GM18951 (cell line): ENCODE measurements at regions not wholly inside any gene's neighbourhood (a gene's known extent, or its start where the extent isn't known, plus 50 kb on each side); places are given as distances from the start of the nearest gene placed in this dataset.
"Not testable (repeated sequence)": the region's sequence is repeated elsewhere in the genome, so short reads cannot be mapped to it uniquely, and the experiment has no call there.

ENCODE experiments used
- POLR2A ChIP-seq: IDR thresholded peaks from 4 replicates; pipeline ENCODE4 v1.6.1; 2011; ENCODE audit warnings: mild to moderate bottlenecking; ENCODE audit not compliant: insufficient read length, insufficient read depth; ENCODE audit errors: extremely low read depth
- in situ Hi-C: fragments of 300-500 bp; cut with MboI; formaldehyde crosslinking; loops from one replicate; pipeline ENCODE4 v1.12.0; 2022; ENCODE audit warnings: low sequenced_read_pairs, mixed read lengths, inconsistent platforms; ENCODE audit not compliant: unreplicated experiment

DNA sequence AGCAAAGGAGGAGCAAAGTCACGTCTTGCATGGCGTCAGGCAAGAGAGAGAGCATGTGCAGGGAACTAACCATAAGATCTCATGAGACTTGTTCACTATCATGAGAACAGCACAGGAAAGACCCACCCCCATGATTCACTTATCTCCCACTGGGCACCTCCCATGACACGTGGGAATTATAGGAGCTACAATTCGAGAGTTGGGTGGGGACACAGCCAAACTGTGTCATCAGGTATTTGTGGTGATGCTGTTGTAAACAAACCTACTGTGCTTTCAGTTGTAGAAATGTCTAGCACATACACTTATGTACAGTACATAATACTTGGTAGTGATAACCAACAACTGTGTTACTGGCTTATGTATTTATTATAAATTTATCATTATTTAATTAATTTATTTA is 128.3 kb downstream of the UTRN start:
- no peak for TF ChIP-seq POLR2A
- in situ Hi-C loops = no loop called here

DNA sequence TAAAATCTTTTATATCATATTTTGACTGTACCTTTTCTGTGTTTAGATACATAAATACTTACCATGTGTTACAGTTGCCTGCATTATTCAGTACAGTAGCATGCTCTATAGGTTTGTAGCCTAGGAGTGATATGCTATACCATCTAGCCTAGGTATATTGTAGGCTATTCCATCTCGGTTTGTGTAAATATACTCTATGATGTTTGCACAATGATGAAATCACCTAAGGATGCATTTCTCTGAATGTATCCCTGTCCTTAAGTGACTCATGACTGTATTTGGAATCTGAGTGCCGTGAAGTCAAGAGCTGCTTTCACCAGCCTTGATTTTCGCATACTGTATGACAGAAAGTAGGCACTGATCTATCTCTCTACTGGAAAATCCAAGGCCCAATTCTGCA is 129.9 kb downstream of the UTRN start:
- in situ Hi-C loops = no loop called here

DNA sequence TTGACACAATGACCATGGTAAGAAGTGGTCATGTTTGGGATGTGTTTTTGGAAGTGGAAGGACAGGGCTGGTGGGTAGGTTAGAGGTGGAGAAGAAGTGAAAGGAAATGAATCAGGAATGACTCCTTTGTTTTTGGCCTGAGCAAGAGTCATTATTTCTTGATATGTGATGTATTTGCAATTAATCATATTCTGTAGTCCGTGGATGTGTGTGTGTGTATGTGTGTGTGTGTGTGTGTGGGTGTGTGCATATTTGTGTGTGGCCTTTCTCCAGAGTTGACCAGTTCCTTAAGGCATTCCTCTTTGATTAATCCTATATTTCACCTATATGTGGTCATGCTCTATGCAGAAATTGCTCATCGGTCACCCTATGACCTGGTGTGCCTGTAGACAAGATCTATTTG is 130.7 kb downstream of the UTRN start:
- no peak for TF ChIP-seq POLR2A
- in situ Hi-C loops = no loop called here

More for the DNA sequence above, 129.9 kb downstream of the UTRN start:
- TF ChIP-seq POLR2A = no peak

DNA sequence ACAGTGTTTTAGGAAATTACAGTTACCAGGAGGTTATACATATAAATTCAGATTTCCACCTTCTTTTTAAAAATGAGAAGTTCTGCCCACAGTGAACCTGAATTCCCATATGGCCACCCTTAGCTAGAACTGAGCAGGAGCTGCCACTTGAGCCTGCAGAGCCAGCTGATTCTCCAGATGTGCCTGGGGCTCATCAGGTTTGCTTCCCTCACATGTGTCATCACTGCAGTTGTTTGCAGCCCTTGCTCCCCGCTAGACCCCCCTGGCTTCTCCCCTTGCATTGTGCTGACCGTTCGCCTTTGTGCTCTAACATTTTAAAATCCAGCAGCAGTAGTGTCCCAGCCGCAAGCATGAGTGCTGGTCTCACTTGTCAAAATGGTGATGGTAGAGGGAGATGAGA is 131.1 kb downstream of the UTRN start:
- no peak for TF ChIP-seq POLR2A
- in situ Hi-C loops = no loop called here

DNA sequence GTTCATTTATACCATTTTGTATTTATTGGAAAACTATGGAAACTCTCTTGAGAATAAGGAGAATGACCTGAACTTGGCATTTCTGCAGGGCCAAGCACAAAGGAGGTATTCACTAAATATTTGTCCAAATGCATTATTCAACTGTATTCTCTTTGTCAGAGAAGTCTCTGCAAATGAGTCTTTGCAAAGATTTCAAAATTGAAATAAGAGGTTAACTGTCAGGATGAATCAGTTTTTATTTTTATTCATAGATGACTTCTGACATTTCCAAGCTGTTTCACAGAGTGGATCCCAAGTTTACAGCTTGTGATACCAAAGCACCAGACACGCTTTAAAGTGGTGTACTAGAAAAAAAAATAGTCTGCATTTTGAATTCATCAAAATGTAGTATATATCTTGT is 131.6 kb downstream of the UTRN start:
- in situ Hi-C loops = no loop called here
- no peak for TF ChIP-seq POLR2A

DNA sequence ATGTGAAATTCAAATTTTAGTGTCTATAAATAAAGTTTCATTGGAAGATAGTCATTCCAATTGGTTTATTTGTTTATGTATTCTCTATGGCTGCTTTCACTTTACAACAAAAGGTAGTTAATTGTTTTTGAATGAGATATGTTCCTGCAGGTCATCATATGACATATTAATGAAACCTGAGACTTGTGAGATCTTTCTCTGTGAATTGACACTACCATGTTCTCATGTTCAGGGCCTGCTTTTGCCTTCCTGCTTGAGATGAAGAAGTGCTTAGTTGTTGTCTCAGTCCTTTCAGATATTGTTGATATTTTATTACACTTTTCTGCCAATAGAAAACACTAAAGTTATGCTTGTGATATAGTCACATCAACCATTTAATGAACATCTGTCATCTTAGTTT is 132.5 kb downstream of the UTRN start:
- in situ Hi-C loops = no loop called here

DNA sequence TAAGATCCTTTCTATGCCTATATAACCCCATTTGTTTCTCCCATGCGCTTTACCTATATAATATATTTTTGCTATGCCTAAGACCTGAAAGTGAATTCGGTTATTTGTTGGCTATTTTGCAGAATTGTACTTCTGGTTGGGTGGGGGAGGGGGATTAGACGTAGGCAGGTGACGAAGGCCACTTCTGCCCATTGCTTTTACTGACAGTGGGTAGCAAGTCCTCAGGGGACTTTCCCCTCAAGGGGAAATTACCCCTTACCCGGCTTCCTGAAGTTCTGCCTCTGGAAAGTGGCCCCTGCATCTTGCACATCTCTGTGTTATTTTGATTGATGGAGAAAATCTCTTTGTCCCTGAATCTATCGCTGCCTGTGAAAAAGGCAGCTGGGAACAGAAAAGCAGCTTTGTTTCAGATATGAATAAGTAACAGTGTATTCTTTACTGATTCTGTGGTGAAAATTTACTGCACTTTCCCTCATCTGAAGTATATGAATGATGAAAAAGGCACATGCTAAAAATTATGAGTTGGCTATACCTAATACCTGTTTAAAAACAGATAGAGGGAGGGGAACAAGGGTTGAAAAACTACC is 133.9 kb downstream of the UTRN start:
- no peak for TF ChIP-seq POLR2A
- in situ Hi-C loops = no loop called here

More for the DNA sequence above, 132.5 kb downstream of the UTRN start:
- no peak for TF ChIP-seq POLR2A

DNA sequence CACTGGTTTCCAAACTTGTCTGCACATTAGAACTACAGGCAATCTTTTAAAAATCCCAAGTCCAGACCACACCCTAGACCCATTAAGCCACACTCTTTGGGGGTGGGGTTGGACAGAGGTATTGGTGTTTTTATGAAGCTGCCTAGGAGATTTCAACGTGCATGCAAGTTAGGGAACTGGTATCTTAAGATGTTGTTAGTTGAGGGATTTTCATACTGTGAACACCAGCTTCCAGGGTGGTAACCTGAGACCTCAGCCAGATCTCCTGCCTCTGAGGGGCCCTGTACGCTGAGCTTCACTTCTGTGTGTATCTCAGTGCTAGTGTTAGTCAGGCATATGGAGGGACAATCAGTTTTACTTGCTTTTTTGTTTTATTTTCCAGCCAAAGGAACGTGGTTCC is 138.0 kb downstream of the UTRN start:
- no peak for TF ChIP-seq POLR2A
- in situ Hi-C loops = no loop called here

DNA sequence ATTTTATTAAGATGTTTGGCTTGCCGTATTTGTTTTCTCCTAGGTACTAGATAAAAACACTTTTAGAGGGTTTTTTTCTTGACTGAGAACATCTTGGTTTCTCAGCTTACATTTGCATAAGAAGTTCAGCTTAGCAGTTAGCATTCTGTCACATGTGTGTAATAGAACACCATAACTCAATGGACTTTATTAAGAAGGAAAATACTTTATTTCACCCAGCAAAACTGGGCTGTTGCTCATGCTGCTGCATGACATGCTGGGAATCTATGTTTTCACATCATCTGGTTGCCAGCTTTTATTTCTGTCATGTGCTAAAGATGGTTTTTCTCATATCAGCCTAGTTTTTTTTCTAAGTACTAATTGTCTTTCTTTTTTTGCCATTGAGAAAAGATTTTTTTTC is 144.6 kb downstream of the UTRN start:
- TF ChIP-seq POLR2A = no peak
- in situ Hi-C loops = no loop called here

DNA sequence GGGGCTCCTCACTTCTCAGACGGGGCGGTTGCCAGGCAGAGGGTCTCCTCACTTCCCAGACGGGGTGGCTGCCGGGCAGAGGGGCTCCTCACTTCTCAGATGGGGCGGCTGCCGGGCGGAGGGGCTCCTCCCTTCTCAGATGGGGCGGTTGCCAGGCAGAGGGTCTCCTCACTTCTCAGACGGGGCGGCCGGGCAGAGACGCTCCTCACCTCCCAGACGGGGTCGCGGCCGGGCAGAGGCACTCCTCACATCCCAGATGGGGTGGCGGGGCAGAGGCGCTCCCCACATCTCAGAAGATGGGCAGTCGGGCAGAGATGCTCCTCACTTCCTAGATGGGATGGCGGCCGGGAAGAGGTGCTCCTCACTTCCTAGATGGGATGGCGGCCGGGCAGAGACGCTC is 148.3 kb downstream of the UTRN start:
- in situ Hi-C loops = not testable (repeated sequence)

DNA sequence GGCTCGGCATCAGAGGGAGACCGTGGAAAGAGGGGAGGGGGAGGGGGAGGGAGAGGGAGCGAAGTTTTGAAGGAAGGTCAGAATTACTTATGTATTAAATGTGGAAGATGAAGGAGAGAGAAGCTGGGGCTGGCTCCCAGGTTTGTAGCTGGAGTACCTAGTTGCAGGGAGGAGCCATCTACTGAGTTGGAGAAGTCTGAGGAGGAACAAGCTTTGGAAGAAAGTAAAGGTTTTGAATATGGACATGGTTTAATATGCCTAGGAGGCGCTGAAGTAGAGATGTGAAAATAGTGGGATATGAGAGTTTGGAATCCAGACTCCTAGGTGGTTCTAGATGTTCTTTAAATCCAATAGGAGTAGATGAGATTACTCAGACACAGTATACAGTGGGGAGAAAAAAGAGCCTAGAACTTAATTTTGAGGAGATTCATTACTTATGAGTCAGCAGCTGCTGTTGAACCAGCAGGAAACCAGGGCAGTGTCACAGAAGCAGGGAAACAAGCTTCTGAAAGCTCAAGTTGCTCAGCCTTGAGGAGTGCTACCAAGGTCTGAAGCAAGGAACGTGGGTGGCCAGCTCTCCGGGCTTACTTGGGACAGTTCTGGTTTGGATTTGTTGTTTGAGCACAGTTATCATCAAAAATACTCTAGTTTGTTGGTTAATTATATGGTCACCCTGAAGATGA is 149.3 kb downstream of the UTRN start:
- TF ChIP-seq POLR2A = no peak
- in situ Hi-C loops = no loop called here

DNA sequence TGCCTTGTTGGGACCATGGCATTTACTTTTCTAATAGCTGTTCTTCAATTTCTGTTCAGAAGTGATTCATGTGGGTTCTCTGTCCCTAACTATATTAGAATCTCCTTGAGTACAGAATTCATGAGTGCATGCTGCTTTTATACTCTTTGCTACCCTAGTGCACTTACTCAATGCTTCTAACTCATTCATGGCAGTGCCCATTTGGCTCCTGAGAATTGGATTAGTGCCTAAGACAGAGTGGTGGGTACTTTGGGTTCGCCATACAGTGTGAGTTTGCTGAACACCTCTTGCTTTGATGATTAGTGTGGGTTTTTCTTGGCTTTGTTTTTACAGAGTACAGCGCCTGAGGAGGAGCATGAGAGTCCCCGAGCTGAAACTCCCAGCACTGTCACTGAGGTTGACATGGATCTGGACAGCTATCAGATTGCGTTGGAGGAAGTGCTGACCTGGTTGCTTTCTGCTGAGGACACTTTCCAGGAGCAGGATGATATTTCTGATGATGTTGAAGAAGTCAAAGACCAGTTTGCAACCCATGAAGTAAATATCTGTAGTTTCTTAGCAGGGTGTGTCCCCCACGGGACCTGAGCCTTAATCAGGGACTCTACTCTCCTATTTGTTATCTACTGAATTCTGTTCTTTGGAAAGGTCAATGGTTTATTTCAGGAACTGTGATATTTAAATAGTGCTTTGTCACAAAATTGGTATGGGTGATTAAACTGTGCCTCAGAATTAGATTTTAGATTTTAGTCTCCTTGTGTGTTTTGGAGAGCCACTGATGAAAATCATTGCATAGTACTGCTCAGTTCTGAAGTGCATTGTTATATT is 150.7 kb downstream of the UTRN start:
- TF ChIP-seq POLR2A = no peak
- in situ Hi-C loops = no loop called here

DNA sequence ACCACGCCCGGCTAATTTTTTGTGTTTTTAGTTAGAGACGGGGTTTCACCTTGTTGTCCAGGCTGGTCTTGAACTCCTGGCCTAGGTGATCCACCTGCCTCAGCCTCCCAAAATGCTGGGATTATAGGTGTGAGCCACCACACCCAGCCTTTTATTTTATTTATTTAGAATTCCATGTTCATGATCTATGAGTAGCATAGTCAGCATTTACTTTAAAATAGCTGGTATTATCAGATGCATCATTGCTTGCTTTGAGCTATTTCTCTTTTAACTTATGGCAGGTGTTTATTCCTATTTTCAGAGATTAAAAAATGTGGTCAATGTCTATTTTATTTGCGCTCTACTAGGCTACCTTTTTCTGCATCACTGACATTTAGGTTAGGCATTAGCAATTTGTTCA is 152.0 kb downstream of the UTRN start:
- no peak for TF ChIP-seq POLR2A
- in situ Hi-C loops = no loop called here

DNA sequence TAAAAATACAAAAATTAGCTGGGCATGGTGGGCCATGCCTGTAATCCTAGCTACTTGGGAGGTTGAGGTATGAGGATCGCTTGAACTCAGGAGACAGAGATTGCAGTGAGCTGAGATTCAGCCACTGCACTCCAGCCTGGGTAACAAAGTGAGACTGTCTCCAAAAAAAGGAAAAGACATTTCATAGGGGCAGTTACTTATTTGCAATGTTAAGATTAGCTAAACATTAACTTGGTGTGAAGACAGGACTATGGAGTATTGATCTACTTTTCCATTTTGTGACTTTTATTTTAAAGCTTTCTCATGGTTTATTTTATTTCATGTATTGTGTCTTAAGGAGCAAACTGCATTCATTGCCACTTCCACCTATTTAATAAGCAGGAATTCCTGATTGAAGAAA is 153.0 kb downstream of the UTRN start:
- in situ Hi-C loops = no loop called here
- no peak for TF ChIP-seq POLR2A
